HUES64 (cell line): ENCODE measurements at regions not wholly inside any gene's neighbourhood (a gene's known extent, or its start where the extent isn't known, plus 50 kb on each side); places are given as distances from the start of the nearest gene placed in this dataset.

Source experiments
- H3K27ac ChIP-seq: 2 replicates; pipeline ENCODE4 v1.7.0; 2013; ENCODE audit warnings: low read depth, low read length, inconsistent platforms
- H3K27me3 ChIP-seq: 2 replicates; pipeline ENCODE4 v1.6.1; 2013; ENCODE audit warnings: mild to moderate bottlenecking, low read length; ENCODE audit not compliant: insufficient read depth
- H3K36me3 ChIP-seq: 2 replicates; pipeline ENCODE4 v1.6.1; 2013; ENCODE audit warnings: mild to moderate bottlenecking, low read length; ENCODE audit not compliant: insufficient read depth
- H3K4me1 ChIP-seq: 2 replicates; pipeline ENCODE4 v1.6.1; 2013; ENCODE audit warnings: mild to moderate bottlenecking, low read length, moderate library complexity; ENCODE audit not compliant: insufficient read depth
- H3K4me3 ChIP-seq: 2 replicates; pipeline ENCODE4 v1.5.1; 2013; ENCODE audit warnings: mild to moderate bottlenecking, low read length, moderate library complexity
- H3K9ac ChIP-seq: 2 replicates; pipeline ENCODE4 v1.6.1; 2013; ENCODE audit warnings: mild to moderate bottlenecking, low read depth, low read length
- H3K9me3 ChIP-seq: 2 replicates; pipeline ENCODE4 v1.6.1; 2013; ENCODE audit warnings: low read depth, low read length; ENCODE audit not compliant: insufficient read depth
- WGBS: fragments of 150-250, 120-280 bp; methylation state at CpG from one replicate; pipeline ENCODE4 v1.1.7; 2013; ENCODE audit warnings: missing lambda C conversion rate; 5-methylcytosine and 5-hydroxymethylcytosine counted together

DNA sequence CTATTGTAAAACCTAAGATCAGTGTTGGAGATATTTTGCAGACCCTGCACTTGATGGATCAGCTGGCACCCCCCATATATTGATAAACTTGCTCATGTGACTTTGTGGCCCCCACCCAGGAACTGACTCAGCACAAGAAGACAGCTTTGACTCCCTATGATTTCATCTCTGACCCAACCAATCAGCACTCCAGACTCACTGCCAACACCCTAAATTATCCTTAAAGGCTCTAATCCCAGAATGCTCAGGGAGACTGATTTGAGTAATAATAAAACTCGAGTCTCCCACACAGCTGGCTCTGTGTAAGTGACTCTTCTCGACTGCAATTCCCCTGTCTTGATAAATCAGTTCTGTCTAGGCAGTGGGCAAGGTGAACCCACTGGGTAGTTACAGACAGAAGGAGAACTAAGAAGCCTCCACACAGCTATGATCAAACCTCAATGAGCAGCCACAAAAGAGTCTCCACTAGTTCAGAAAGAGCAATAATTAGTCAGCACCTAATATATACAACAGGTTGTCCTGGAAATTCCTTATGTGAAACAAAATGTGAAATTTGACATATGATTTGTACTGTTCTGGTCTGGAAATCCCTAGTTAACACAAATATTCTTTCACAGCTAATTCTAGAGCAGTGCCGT lies 52.2 kb downstream of the ACTL7B start:
- Histone ChIP-seq H3K4me3 (no peak overlapping the region), H3K36me3 (no peaks in the 10 kb centered on the region), H3K4me1 (peaks cover 10% of the 10 kb centered on the region; the same call in 1 of the 2 replicates), H3K27me3 (no peaks in the 10 kb centered on the region), H3K27ac (no peak overlapping the region), H3K9ac (no peak overlapping the region), H3K9me3 (no peaks in the 10 kb centered on the region)
- 85% methylated on average over 2 of the region's 3 CpGs for WGBS

- Histone ChIP-seq H3K9ac (no peak overlapping the region), H3K27me3 (no peaks in the 10 kb centered on the region), H3K9me3 (no peaks in the 10 kb centered on the region), H3K27ac (no peak overlapping the region), H3K36me3 (no peaks in the 10 kb centered on the region), H3K4me3 (no peak overlapping the region), H3K4me1 (peaks cover 10% of the 10 kb centered on the region; the same call in 1 of the 2 replicates)
- 90% methylated on average over 3 of the region's 4 CpGs for WGBS
These were observed 52.8 kb downstream of the ACTL7B start for GRCh38 chr9:108802967-108803366.

DNA sequence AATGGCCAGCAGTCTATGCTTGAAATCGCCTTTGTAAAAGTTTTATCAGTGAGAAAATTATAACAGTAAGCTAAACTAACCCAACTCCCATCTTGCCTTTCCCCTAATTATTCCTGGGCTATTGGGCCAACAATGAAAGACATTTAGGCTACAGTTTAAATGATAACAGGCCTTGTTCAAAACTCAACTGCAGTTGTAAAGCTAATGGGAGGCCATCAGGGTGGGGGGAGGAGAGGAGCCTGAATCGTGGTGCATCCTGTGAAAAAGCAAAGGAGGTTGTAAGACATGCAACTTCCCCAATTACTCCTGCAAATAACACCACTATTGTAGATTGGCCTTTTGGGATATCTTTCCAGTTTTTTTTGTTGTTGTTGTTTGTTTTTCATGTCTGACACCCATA lies 53.8 kb downstream of the ACTL7B start:
- Histone ChIP-seq H3K4me1 (peaks cover 10% of the 10 kb centered on the region; the same call in 1 of the 2 replicates), H3K27me3 (no peaks in the 10 kb centered on the region), H3K9me3 (no peaks in the 10 kb centered on the region), H3K36me3 (no peaks in the 10 kb centered on the region), H3K4me3 (no peak overlapping the region), H3K9ac (no peak overlapping the region), H3K27ac (no peak overlapping the region)
- 67% methylated on average over 1 of the region's 2 CpGs for WGBS

DNA sequence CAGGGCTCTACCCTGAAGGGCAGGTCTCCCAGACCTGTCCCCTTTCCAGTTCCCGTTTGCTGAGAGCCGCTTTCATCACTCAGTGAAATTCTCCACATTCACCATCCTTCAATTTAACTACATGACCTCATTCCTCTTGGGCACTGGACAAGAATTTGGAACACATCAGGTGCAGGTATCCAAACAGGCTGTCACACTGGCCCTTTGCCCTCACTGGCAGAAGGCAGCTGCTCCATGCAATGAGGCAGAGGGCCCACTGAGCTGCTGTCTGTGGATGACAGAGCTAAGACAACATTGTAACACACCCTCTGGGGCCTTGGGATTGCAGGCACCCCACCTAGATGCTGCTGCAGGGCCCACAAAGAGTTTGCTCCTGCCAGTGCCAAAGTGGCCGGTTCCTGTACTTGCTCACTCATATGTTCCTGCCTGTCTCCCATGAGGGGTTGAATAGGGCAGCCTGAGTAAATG lies 55.1 kb downstream of the ACTL7B start:
- peaks cover 10% of the 10 kb centered on the region; the same call in 1 of the 2 replicates for H3K4me1 ChIP-seq
- no peak overlapping the region for H3K9ac ChIP-seq
- H3K4me3 ChIP-seq: no peak overlapping the region
- no peak overlapping the region for H3K27ac ChIP-seq
- H3K27me3 ChIP-seq: no peaks in the 10 kb centered on the region
- no peaks in the 10 kb centered on the region for H3K36me3 ChIP-seq
- WGBS: 93% methylated on average over 3 of the region's 3 CpGs
- no peaks in the 10 kb centered on the region for H3K9me3 ChIP-seq

- Histone ChIP-seq H3K4me1 (no peaks in the 10 kb centered on the region), H3K27me3 (no peaks in the 10 kb centered on the region), H3K9me3 (no peaks in the 10 kb centered on the region), H3K4me3 (no peak overlapping the region), H3K36me3 (no peaks in the 10 kb centered on the region), H3K27ac (no peak overlapping the region), H3K9ac (no peak overlapping the region)
- WGBS: 89% methylated on average over 4 of the region's 4 CpGs
These were observed 62.2 kb downstream of the ACTL7B start for GRCh38 chr9:108793573-108793972.

DNA sequence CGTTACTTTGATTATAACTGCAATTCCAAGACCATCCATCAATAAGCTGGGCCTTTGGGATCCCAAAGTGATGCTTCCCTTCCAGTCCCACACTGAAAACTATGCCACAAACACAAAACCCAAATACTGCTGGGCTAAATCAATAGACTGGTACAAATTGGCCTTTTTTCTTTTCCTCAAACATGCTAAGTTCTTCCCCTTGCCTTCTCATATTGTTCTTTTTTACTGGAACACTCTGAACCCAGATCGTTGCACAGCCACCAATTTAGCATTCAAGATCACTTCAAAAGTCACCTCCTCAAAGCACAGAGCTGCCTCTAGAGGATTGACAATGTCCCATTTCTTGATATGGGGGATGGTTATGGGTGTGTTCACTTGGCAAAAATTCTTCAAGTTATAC lies 66.0 kb downstream of the ACTL7B start:
- Histone ChIP-seq H3K27ac (no peak overlapping the region), H3K9me3 (no peaks in the 10 kb centered on the region), H3K27me3 (no peaks in the 10 kb centered on the region), H3K4me1 (peaks cover 15% of the 10 kb centered on the region), H3K4me3 (no peak overlapping the region), H3K9ac (no peak overlapping the region), H3K36me3 (no peaks in the 10 kb centered on the region)
- 90% methylated on average over 2 of the region's 2 CpGs for WGBS

DNA sequence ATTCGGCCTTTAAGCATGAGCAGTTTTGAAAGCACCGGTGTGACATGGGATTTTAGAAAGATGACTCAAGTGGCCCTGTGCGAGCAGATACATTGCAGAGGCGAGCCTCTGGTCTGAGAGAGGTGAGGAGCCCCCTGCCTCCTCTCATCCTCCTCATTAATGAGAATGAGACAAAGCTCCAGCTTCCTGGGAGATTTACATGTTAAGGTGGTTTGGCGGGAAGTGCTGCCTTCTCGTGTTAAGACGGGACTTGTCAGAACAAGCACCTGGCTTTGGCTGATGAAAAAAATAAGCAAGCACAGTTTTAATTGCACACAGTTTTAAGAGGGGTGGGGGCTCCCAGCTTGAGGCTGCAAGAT lies 68.1 kb downstream of the ACTL7B start:
- H3K4me3 ChIP-seq: no peak overlapping the region
- H3K27me3 ChIP-seq: no peaks in the 10 kb centered on the region
- H3K27ac ChIP-seq: no peak overlapping the region
- H3K9ac ChIP-seq: no peak overlapping the region; the same call in 1 of the 2 replicates
- H3K36me3 ChIP-seq: no peaks in the 10 kb centered on the region
- WGBS: 77% methylated on average over 6 of the region's 7 CpGs
- H3K9me3 ChIP-seq: no peaks in the 10 kb centered on the region
- peaks cover 26% of the 10 kb centered on the region for H3K4me1 ChIP-seq

- 40% methylated on average over 5 of the region's 5 CpGs for WGBS
- H3K27me3 ChIP-seq: no peaks in the 10 kb centered on the region
- no peaks in the 10 kb centered on the region for H3K9me3 ChIP-seq
- H3K4me3 ChIP-seq: peak overlapping the region; percentile 7; the same call in 1 of the 2 replicates
- no peak overlapping the region; the same call in 1 of the 2 replicates for H3K9ac ChIP-seq
- peaks cover 26% of the 10 kb centered on the region for H3K4me1 ChIP-seq
- 0 out of 2 replicates have a peak overlapping the region, but pooled peaks have one; percentile 5 for H3K27ac ChIP-seq
- no peaks in the 10 kb centered on the region for H3K36me3 ChIP-seq
These were observed 68.7 kb downstream of the ACTL7B start for GRCh38 chr9:108786901-108787689.

DNA sequence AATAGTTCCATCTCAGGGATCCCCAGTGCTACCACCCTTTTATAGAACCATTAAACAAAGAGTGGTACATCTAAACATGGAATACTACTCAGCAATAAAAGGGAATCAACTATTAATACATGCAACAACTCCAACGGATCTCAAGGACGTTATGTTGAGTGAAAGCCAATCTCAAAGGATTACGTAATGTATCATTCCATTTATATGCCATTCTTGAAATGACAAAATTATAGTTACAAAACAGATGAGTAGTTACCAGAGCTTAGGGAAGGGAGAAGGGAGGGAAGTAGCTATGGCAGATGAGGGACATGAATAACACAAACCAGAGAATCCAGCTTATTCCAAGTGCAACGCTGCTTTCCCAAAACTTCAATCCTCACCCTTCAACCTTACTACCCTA lies 69.5 kb downstream of the ACTL7B start:
- no peak overlapping the region for H3K27ac ChIP-seq

DNA sequence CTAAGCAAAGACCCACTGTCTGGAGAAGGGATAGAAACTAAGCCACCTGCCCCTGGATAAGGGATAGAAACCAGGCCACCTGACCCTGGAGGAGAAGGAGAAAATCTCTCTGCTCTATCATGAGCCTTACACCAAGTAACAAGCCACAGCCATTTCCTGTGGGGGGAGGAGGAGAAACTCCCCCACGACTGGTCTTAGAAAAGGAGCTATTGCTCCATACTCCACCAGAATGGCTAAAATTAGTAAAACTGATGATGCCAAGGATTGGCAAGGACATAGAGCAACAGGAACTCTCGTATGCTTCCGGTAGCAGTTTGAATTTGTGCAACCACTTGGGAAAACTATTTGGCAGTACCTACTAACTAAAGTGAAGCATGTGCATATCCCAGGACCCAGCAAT lies 70.8 kb downstream of the ACTL7B start:
- WGBS: 93% methylated on average over 3 of the region's 3 CpGs
- H3K4me1 ChIP-seq: peaks cover 38% of the 10 kb centered on the region
- H3K9me3 ChIP-seq: no peaks in the 10 kb centered on the region
- H3K27me3 ChIP-seq: no peaks in the 10 kb centered on the region
- no peak overlapping the region for H3K27ac ChIP-seq
- no peak overlapping the region for H3K4me3 ChIP-seq
- no peaks in the 10 kb centered on the region for H3K36me3 ChIP-seq
- H3K9ac ChIP-seq: no peak overlapping the region

More for the DNA sequence above, 69.5 kb downstream of the ACTL7B start:
- Histone ChIP-seq H3K36me3 (no peaks in the 10 kb centered on the region), H3K27me3 (no peaks in the 10 kb centered on the region), H3K4me1 (peaks cover 27% of the 10 kb centered on the region), H3K9ac (no peak overlapping the region), H3K9me3 (no peaks in the 10 kb centered on the region), H3K4me3 (no peak overlapping the region)
- 89% methylated on average over 4 of the region's 4 CpGs for WGBS

DNA sequence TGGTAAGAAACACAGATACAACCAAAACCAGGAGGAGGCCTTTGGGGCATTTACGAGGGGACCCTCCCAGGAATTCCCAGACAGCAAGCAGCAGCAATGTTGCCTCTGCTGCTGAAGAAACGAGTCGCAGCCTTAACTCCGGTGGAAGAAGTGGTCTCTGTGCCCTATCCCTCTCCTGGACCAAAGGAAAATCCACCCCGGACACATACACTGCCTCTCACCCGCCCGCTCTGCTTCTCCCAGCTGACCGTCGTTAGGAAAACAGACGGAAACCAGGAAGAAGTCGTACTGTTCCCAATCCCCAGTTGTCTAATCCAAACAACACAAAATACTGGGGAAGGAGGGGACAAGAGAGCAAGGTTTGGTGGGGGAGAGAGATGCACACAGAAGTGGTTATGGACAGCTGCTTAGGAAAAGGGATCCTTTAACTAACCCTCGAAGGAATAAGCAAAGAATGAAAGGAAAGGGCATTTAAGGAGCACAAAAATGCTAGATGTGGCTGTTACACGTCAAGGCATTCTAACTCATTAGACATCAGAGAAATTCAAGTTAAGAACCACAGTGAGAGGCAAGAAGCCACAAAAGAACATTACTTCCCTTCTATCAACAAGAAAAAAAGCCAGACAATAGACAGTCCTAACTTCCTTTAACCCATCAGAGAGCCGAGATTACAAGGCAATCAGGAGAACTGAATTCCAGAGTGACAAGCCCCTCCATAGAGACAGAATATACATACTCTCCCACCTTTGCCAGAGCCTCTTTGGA lies 71.9 kb downstream of the ACTL7B start:
- H3K27ac ChIP-seq: no peak overlapping the region
- peaks cover 46% of the 10 kb centered on the region for H3K4me1 ChIP-seq
- H3K4me3 ChIP-seq: no peak overlapping the region
- no peaks in the 10 kb centered on the region for H3K36me3 ChIP-seq
- H3K9me3 ChIP-seq: no peaks in the 10 kb centered on the region
- WGBS: 77% methylated on average over 13 of the region's 14 CpGs
- no peak overlapping the region for H3K9ac ChIP-seq
- H3K27me3 ChIP-seq: no peaks in the 10 kb centered on the region; the same call in 1 of the 2 replicates
